ENCODE measurements at regions not wholly inside any gene's neighbourhood (a gene's known extent, or its start where the extent isn't known, plus 50 kb on each side); places are given as distances from the start of the nearest gene placed in this dataset.

DNA sequence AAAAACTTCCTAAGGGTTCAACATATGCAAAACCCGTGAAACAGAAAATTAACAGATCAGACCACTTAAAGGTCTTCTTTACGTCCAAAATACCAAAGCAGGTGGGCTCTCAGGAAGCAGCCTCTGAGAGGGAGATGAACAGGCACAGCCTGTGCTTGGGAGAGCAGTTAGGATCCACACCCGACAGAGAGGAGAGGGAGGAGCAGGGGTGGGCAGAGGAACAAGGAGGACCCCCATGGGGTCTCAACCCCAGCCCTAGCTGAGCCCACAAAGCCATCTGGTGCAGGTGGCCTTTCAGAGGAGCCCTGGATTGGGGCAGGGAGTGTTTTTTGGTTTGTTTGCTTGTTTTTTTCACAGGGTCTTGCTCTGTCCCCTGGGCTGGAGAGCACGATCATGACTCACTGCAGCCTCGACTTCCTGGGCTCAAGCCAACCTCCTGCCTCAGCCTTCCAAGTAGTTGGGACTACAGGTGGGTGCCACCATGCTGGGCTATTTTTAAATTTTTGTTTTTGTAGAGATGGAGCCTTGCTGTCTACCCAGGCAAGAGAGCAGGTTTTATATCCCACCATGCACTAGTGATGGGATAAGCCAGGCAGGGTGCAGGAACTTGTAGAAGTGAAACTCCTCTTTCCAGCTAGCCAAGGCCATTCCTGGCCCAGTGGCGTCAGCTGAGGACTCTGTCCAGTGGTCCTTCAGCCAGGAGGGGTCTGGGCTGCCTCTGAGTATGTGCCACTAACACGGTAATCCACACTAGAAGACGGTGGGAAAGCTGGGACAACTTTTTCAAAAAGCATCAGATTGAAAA is 154.1 kb upstream of the HDAC4 start:
- DNase-seq: no peak
- no peak for TF ChIP-seq CTCF (IDR thresholded peaks at IDR 0.05; ENCODE audit: low read depth, low read length)
- no peaks in the 10 kb centered on the region for H3K27me3 ChIP-seq

GRCh38 chr2:239553376-239554000 is 152.7 kb upstream of the HDAC4 start:
- H3K9me3 ChIP-seq: no peaks in the 10 kb centered on the region
- H3K27me3 ChIP-seq: peaks cover 8% of the 10 kb centered on the region
- no peak for TF ChIP-seq CTCF (IDR thresholded peaks at IDR 0.05; ENCODE audit: low read depth, low read length)
- H3K36me3 ChIP-seq: no peaks in the 10 kb centered on the region
- DNase-seq: no peak
- H3K4me1 ChIP-seq: no peaks in the 10 kb centered on the region
- no peak overlapping the region for H3K4me3 ChIP-seq (ENCODE audit: low read depth, low read length)

More for the DNA sequence above, 154.1 kb upstream of the HDAC4 start:
- Histone ChIP-seq H3K4me1 (no peaks in the 10 kb centered on the region), H3K4me3 (ENCODE audit: low read depth, low read length) (no peak overlapping the region), H3K9me3 (no peaks in the 10 kb centered on the region), H3K36me3 (no peaks in the 10 kb centered on the region)

DNA sequence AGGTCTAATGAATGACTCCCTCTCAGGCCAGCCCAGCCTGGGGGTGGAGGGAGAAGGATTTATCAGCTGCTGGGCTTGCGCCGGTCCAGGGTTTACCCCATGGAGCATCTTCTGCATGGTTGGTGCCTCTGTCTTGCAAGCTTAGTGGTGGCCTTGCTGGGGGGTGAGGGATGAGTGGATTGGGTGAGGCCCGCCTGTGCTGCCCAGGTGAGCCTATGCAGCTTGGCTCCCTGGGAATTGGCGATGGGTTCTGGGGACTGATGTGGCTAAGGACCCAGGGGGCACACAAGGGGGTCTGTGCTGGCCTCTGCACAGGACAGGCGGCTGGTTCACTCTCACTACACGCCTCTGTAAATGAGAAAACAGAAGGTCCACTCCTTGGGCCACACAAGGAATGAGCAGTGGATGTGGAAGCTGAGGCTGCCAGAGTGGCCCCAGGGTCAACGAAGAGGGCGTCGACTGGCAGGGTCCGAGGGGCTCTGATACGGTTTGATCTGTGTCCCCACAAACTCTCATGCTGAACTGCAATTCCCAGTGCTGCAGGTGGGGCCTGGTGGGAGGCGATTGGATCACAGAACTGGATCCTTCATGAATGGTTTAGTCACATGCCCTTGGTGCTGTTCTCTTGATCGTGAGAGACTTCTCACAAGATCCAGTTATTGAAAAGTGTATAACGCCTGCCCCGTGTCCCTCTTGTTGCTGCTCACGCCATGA is 151.6 kb upstream of the HDAC4 start:
- Histone ChIP-seq H3K4me3 (ENCODE audit: low read depth, low read length) (no peak overlapping the region), H3K4me1 (no peaks in the 10 kb centered on the region), H3K36me3 (no peaks in the 10 kb centered on the region), H3K9me3 (no peaks in the 10 kb centered on the region), H3K27me3 (peaks cover 8% of the 10 kb centered on the region)
- no peak for DNase-seq
- TF ChIP-seq CTCF (IDR thresholded peaks at IDR 0.05; ENCODE audit: low read depth, low read length): no peak

DNA sequence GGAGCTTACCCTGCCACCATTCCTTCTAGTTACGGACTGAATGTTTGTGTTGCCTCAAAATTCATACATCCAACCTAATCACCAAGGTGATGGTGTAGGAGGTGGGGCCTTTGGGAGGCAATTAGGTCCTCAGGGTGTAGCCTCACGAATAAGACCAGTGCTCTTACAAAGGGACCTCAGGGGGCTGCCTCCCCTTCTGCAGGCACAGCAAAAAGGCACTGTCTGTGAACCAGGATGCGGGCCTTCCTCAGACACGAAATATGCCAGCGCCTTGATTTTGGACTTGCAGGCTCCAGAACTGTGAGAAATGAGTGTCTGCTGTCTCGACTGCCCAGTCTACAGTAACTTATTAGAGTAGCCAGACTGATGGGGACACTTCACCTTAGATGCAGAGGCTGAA is 150.4 kb upstream of the HDAC4 start:
- Histone ChIP-seq H3K4me1 (no peaks in the 10 kb centered on the region), H3K36me3 (no peaks in the 10 kb centered on the region), H3K27me3 (peaks cover 8% of the 10 kb centered on the region), H3K4me3 (ENCODE audit: low read depth, low read length) (no peak overlapping the region), H3K9me3 (no peaks in the 10 kb centered on the region)
- DNase-seq: no peak
- TF ChIP-seq CTCF (IDR thresholded peaks at IDR 0.05; ENCODE audit: low read depth, low read length): no peak

DNA sequence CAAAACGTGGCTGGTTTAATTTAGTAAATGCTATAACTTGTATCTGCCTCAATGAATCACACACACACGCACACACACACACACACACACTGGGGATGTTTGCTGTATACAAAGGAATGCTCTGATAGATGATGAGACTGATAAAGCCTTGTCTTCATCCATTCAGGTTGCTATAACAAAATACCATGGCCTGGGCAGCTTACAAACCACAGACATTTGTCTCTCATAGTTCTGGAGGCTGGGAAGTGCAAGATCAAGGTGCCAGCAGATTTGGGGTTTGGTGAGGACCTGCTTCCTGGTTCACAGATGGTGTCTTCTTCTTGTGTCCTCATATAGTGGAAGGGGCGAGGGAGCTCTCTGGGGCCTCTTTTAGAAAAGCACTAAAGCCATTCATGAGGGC is 149.5 kb upstream of the HDAC4 start:
- Histone ChIP-seq H3K27me3 (peaks cover 8% of the 10 kb centered on the region), H3K9me3 (no peaks in the 10 kb centered on the region), H3K36me3 (no peaks in the 10 kb centered on the region), H3K4me1 (no peaks in the 10 kb centered on the region), H3K4me3 (ENCODE audit: low read depth, low read length) (no peak overlapping the region)
- no peak for DNase-seq
- no peak for TF ChIP-seq CTCF (IDR thresholded peaks at IDR 0.05; ENCODE audit: low read depth, low read length)
